Uterus (tissue), 2 donors: ENCODE measurements at regions not wholly inside any gene's neighbourhood (a gene's known extent, or its start where the extent isn't known, plus 50 kb on each side); places are given as distances from the start of the nearest gene placed in this dataset.

Source experiments
- CTCF ChIP-seq, 4 experiments: fragments of 200-600 bp in 2 of 4; fragments of 450-650 bp in 2 of 4; sonication (generic) in 2 of 4; IDR thresholded peaks; one replicate each; pipeline ENCODE4 v1.5.1; 2016 to 2019; ENCODE audit warnings: antibody characterized with exemption in 4 of 4, mild to moderate bottlenecking in 2 of 4, moderate library complexity in 1 of 4
- POLR2A ChIP-seq, 2 donors: fragments of 450-650 bp; IDR thresholded peaks; one replicate each; pipeline ENCODE4 v1.6.1; 2016; ENCODE audit warnings: antibody characterized with exemption in 2 of 2, mild to moderate bottlenecking in 1 of 2, moderate library complexity in 1 of 2

- TF ChIP-seq CTCF (IDR thresholded peaks at IDR 0.05) (no peak), POLR2A (IDR thresholded peaks at IDR 0.05) (no peak)
These were observed 269.4 kb downstream of the TCF7L2 start for GRCh38 chr10:113219446-113219845.
